CD4-positive, alpha-beta memory T cell (primary cell): ENCODE measurements at regions not wholly inside any gene's neighbourhood (a gene's known extent, or its start where the extent isn't known, plus 50 kb on each side); places are given as distances from the start of the nearest gene placed in this dataset.

Source experiments
- CTCF ChIA-PET: fragments of 350-600 bp; sonication (Branson Sonifier 250); formaldehyde crosslinking; loops from one replicate; lab custom pipeline; 2021; ENCODE audit warnings: inconsistent platforms; ENCODE audit not compliant: partially characterized antibody; lab: Charles Lee
- POLR2A ChIA-PET: fragments of 350-600 bp; sonication (Branson Sonifier 250); formaldehyde crosslinking; loops from one replicate; lab custom pipeline; 2021; ENCODE audit not compliant: partially characterized antibody; lab: Charles Lee
- DNase-seq, 5 donors: peaks; one replicate each; pipeline versions ENCODE4 v3.0.0 to v3.0.0-alpha.2; 2020 to 2022; ENCODE audit warnings: mixed read lengths in 1 of 5
- H3K27ac ChIP-seq: one replicate; pipeline ENCODE4 v1.7.0; 2013; ENCODE audit warnings: low read depth, low read length
- H3K27me3 ChIP-seq: 2 replicates; pipeline ENCODE4 v1.7.0; 2013; ENCODE audit warnings: mild to moderate bottlenecking, low read length, moderate library complexity; ENCODE audit not compliant: insufficient read depth
- H3K36me3 ChIP-seq: 2 replicates; pipeline ENCODE4 v1.7.0; 2013; ENCODE audit warnings: mild to moderate bottlenecking, low read length, moderate library complexity; ENCODE audit not compliant: insufficient read depth
- H3K4me1 ChIP-seq: 2 replicates; pipeline ENCODE4 v1.7.0; 2013; ENCODE audit warnings: mild to moderate bottlenecking, low read length, moderate library complexity; ENCODE audit not compliant: insufficient read depth
- H3K4me3 ChIP-seq, 2 donors: one replicate each; pipeline ENCODE4 v1.7.0; 2013; ENCODE audit warnings: low read length in 2 of 2, mild to moderate bottlenecking in 1 of 2
- H3K9me3 ChIP-seq, 2 donors: one replicate each; pipeline ENCODE4 v1.7.0; 2013; ENCODE audit warnings: low read length in 2 of 2, control low read depth in 1 of 2; ENCODE audit not compliant: control insufficient read depth in 1 of 2
- H3K27ac Mint-ChIP-seq, 7 donors: one replicate each; pipeline ENCODE4 v1.8.0; 2020 to 2021; ENCODE audit warnings: mixed read lengths in 7 of 7, mild to moderate bottlenecking in 6 of 7, inconsistent platforms in 3 of 7, moderate library complexity in 3 of 7
- H3K27me3 Mint-ChIP-seq, 2 donors: one replicate each; pipeline ENCODE4 v1.8.0; 2020 to 2021; ENCODE audit warnings: mixed read lengths in 2 of 2
- H3K36me3 Mint-ChIP-seq, 2 donors: one replicate each; pipeline ENCODE4 v1.8.0; 2020 to 2021; ENCODE audit warnings: mixed read lengths in 2 of 2, inconsistent platforms in 1 of 2, mild to moderate bottlenecking in 1 of 2
- H3K4me1 Mint-ChIP-seq, 4 donors: one replicate each; pipeline ENCODE4 v1.8.0; 2020 to 2021; ENCODE audit warnings: mixed read lengths in 4 of 4, mild to moderate bottlenecking in 1 of 4
- H3K4me3 Mint-ChIP-seq, 8 donors: one replicate each; pipeline ENCODE4 v1.8.0; 2020 to 2021; ENCODE audit warnings: mixed read lengths in 8 of 8, mild to moderate bottlenecking in 7 of 8, moderate library complexity in 6 of 8, inconsistent platforms in 3 of 8
- H3K9me3 Mint-ChIP-seq, 8 donors: one replicate each; pipeline ENCODE4 v1.8.0; 2020 to 2021; ENCODE audit warnings: mixed read lengths in 8 of 8, mild to moderate bottlenecking in 5 of 8, inconsistent platforms in 3 of 8, moderate library complexity in 1 of 8
- intact Hi-C: fragments of 100-400 bp; cut with micrococcal nuclease; formaldehyde crosslinking; loops from one replicate; pipeline ENCODE4 v1.15.1; 2023

- H3K27ac Mint-ChIP-seq, result no peak overlapping the region
- DNase-seq, result no peak
- ChIA-PET POLR2A (no interaction called here), CTCF (interaction anchor here (1.1 to 1.2 kb wide), 2 partner anchors 8 to 9 kb away, joined by 4 read pairs; no protein-coding TSS in a partner anchor)
- no peak overlapping the region for H3K4me3 Mint-ChIP-seq
- no peaks in the 10 kb centered on the region for H3K36me3 Mint-ChIP-seq
- no peaks in the 10 kb centered on the region for H3K9me3 Mint-ChIP-seq
- H3K27ac ChIP-seq, result no peak overlapping the region
- no peaks in the 10 kb centered on the region for H3K9me3 ChIP-seq
- no peaks in the 10 kb centered on the region for H3K27me3 ChIP-seq
- H3K27me3 Mint-ChIP-seq, result peaks cover 0 to 4% of the 10 kb centered on the region in 2 donors
- H3K4me1 ChIP-seq, result no peaks in the 10 kb centered on the region
- H3K36me3 ChIP-seq, result no peaks in the 10 kb centered on the region
- H3K4me1 Mint-ChIP-seq, result no peaks in the 10 kb centered on the region
- intact Hi-C loops, result no loop called here
- no peak overlapping the region for H3K4me3 ChIP-seq
These were observed 276.0 kb downstream of the C4orf33 start for GRCh38 chr4:129371926-129372325.

GRCh38 chr4:129377131-129377845 is 281.3 kb downstream of the C4orf33 start:
- no peak overlapping the region for H3K27ac Mint-ChIP-seq
- intact Hi-C loops, result no loop called here
- H3K27me3 Mint-ChIP-seq, result no peaks in the 10 kb centered on the region

GRCh38 chr4:129378364-129378763 is 282.4 kb downstream of the C4orf33 start:
- Mint-ChIP-seq H3K36me3 (no peaks in the 10 kb centered on the region), H3K4me1 (no peaks in the 10 kb centered on the region)

More at GRCh38 chr4:129377131-129377845, 281.3 kb downstream of the C4orf33 start:
- no peaks in the 10 kb centered on the region for H3K36me3 ChIP-seq
- CTCF ChIA-PET, result no interaction called here
- DNase-seq, result no peak
- H3K9me3 ChIP-seq, result no peaks in the 10 kb centered on the region
- H3K4me1 ChIP-seq, result no peaks in the 10 kb centered on the region
- H3K4me1 Mint-ChIP-seq, result no peaks in the 10 kb centered on the region
- no peak overlapping the region for H3K27ac ChIP-seq
- H3K36me3 Mint-ChIP-seq, result no peaks in the 10 kb centered on the region
- H3K4me3 Mint-ChIP-seq, result no peak overlapping the region
- no peaks in the 10 kb centered on the region for H3K9me3 Mint-ChIP-seq
- no peaks in the 10 kb centered on the region for H3K27me3 ChIP-seq
- POLR2A ChIA-PET, result no interaction called here
- H3K4me3 ChIP-seq, result no peak overlapping the region

GRCh38 chr4:129379429-129379828 is 283.5 kb downstream of the C4orf33 start:
- no peaks in the 10 kb centered on the region for H3K36me3 Mint-ChIP-seq

More at GRCh38 chr4:129378364-129378763, 282.4 kb downstream of the C4orf33 start:
- H3K9me3 ChIP-seq, result no peaks in the 10 kb centered on the region
- no peak overlapping the region for H3K4me3 Mint-ChIP-seq
- H3K9me3 Mint-ChIP-seq, result no peaks in the 10 kb centered on the region
- DNase-seq, result no peak
- no peaks in the 10 kb centered on the region for H3K4me1 ChIP-seq
- H3K27ac ChIP-seq, result no peak overlapping the region
- H3K4me3 ChIP-seq, result no peak overlapping the region
- intact Hi-C loops, result no loop called here
- H3K27me3 Mint-ChIP-seq, result no peaks in the 10 kb centered on the region
- H3K27ac Mint-ChIP-seq, result no peak overlapping the region
- no peaks in the 10 kb centered on the region for H3K36me3 ChIP-seq
- no peaks in the 10 kb centered on the region for H3K27me3 ChIP-seq
- ChIA-PET POLR2A (no interaction called here), CTCF (no interaction called here)

GRCh38 chr4:129384974-129385373 is 289.0 kb downstream of the C4orf33 start:
- Mint-ChIP-seq H3K4me3 (no peak overlapping the region), H3K27me3 (no peaks in the 10 kb centered on the region), H3K9me3 (peaks cover 0 to 2% (median 0%) of the 10 kb centered on the region in 8 donors), H3K4me1 (no peaks in the 10 kb centered on the region), H3K27ac (no peak overlapping the region), H3K36me3 (no peaks in the 10 kb centered on the region)
- H3K27me3 ChIP-seq, result no peaks in the 10 kb centered on the region
- ChIA-PET POLR2A (no interaction called here), CTCF (interaction anchor here (1.0 kb wide), 1 partner anchor 21 kb away, joined by 3 read pairs; no protein-coding TSS in a partner anchor)
- intact Hi-C loops, result no loop called here
- H3K9me3 ChIP-seq, result no peaks in the 10 kb centered on the region
- DNase-seq, result no peak
- H3K4me3 ChIP-seq, result no peak overlapping the region
- no peaks in the 10 kb centered on the region for H3K36me3 ChIP-seq
- no peaks in the 10 kb centered on the region for H3K4me1 ChIP-seq
- H3K27ac ChIP-seq, result no peak overlapping the region

More at GRCh38 chr4:129379429-129379828, 283.5 kb downstream of the C4orf33 start:
- H3K4me3 Mint-ChIP-seq, result no peak overlapping the region
- Histone ChIP-seq H3K9me3 (no peaks in the 10 kb centered on the region), H3K4me1 (no peaks in the 10 kb centered on the region), H3K27me3 (no peaks in the 10 kb centered on the region), H3K27ac (no peak overlapping the region), H3K36me3 (no peaks in the 10 kb centered on the region), H3K4me3 (no peak overlapping the region)
- intact Hi-C loops, result no loop called here
- no peaks in the 10 kb centered on the region for H3K4me1 Mint-ChIP-seq
- ChIA-PET CTCF (no interaction called here), POLR2A (no interaction called here)
- no peak for DNase-seq
- H3K9me3 Mint-ChIP-seq, result no peaks in the 10 kb centered on the region
- H3K27me3 Mint-ChIP-seq, result no peaks in the 10 kb centered on the region
- no peak overlapping the region for H3K27ac Mint-ChIP-seq

- POLR2A ChIA-PET, result no interaction called here
- no peak for DNase-seq
- peaks cover 0 to 2% (median 0%) of the 10 kb centered on the region in 8 donors for H3K9me3 Mint-ChIP-seq
- intact Hi-C loops, result no loop called here
- Histone ChIP-seq H3K27ac (no peak overlapping the region), H3K4me1 (no peaks in the 10 kb centered on the region), H3K9me3 (no peaks in the 10 kb centered on the region), H3K4me3 (no peak overlapping the region), H3K27me3 (no peaks in the 10 kb centered on the region), H3K36me3 (no peaks in the 10 kb centered on the region)
- no peak overlapping the region for H3K27ac Mint-ChIP-seq
- no peak overlapping the region for H3K4me3 Mint-ChIP-seq
- CTCF ChIA-PET, result no interaction called here
- no peaks in the 10 kb centered on the region for H3K27me3 Mint-ChIP-seq
- no peaks in the 10 kb centered on the region for H3K4me1 Mint-ChIP-seq
- H3K36me3 Mint-ChIP-seq, result no peaks in the 10 kb centered on the region
These were observed 291.7 kb downstream of the C4orf33 start for GRCh38 chr4:129387666-129388065.

GRCh38 chr4:129393976-129394375 is 298.0 kb downstream of the C4orf33 start:
- H3K9me3 ChIP-seq, result no peaks in the 10 kb centered on the region
- no peaks in the 10 kb centered on the region for H3K4me1 Mint-ChIP-seq
- no peaks in the 10 kb centered on the region for H3K27me3 ChIP-seq
- H3K4me3 ChIP-seq, result no peak overlapping the region
- intact Hi-C loops, result no loop called here
- H3K4me1 ChIP-seq, result no peaks in the 10 kb centered on the region
- H3K36me3 ChIP-seq, result no peaks in the 10 kb centered on the region
- POLR2A ChIA-PET, result no interaction called here
- CTCF ChIA-PET, result no interaction called here
- peaks cover 0 to 5% (median under 1%) of the 10 kb centered on the region in 8 donors for H3K9me3 Mint-ChIP-seq
- no peak overlapping the region for H3K27ac ChIP-seq
- peaks cover 0 to 2% of the 10 kb centered on the region in 2 donors for H3K27me3 Mint-ChIP-seq
- no peak overlapping the region for H3K4me3 Mint-ChIP-seq
- DNase-seq, result no peak
- no peaks in the 10 kb centered on the region for H3K36me3 Mint-ChIP-seq
- H3K27ac Mint-ChIP-seq, result no peak overlapping the region
